ENCODE measurements at regions not wholly inside any gene's neighbourhood (a gene's known extent, or its start where the extent isn't known, plus 50 kb on each side); places are given as distances from the start of the nearest gene placed in this dataset.

DNA sequence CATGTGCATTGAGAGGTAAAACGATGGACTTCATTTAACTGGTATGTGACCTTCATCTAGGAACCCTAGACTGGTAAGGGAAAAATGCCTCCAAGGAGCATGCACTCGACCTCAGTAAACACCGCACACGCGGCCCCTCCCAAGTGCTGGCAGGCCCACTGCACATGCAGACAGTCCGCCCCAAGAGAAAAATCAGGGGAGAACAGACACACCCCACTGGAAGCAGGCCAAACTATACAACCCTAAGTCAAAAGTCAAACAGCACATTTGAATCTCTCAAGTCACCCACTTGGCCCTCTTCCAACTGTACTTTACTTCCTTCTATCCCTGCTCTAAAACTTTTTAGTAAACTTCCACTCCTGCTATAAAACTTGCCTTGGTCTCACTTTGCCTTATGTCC is 250.1 kb upstream of the HES1 start:
- TF ChIP-seq, protein P1, sequence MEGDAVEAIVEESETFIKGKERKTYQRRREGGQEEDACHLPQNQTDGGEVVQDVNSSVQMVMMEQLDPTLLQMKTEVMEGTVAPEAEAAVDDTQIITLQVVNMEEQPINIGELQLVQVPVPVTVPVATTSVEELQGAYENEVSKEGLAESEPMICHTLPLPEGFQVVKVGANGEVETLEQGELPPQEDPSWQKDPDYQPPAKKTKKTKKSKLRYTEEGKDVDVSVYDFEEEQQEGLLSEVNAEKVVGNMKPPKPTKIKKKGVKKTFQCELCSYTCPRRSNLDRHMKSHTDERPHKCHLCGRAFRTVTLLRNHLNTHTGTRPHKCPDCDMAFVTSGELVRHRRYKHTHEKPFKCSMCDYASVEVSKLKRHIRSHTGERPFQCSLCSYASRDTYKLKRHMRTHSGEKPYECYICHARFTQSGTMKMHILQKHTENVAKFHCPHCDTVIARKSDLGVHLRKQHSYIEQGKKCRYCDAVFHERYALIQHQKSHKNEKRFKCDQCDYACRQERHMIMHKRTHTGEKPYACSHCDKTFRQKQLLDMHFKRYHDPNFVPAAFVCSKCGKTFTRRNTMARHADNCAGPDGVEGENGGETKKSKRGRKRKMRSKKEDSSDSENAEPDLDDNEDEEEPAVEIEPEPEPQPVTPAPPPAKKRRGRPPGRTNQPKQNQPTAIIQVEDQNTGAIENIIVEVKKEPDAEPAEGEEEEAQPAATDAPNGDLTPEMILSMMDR (IDR thresholded peaks at IDR 0.05): no peak
- peaks cover 23% of the 10 kb centered on the region for H3K27me3 Mint-ChIP-seq (ENCODE audit: low read depth, poor library complexity)
- peaks cover 12% of the 10 kb centered on the region for H3K9me3 Mint-ChIP-seq
- H3K4me1 Mint-ChIP-seq: peaks cover 44% of the 10 kb centered on the region
- DNase-seq: no peak
- H3K27ac Mint-ChIP-seq: no peak overlapping the region
- H3K36me3 Mint-ChIP-seq (ENCODE audit: low read depth): peaks cover 8% of the 10 kb centered on the region
- H3K4me3 Mint-ChIP-seq: no peak overlapping the region

DNA sequence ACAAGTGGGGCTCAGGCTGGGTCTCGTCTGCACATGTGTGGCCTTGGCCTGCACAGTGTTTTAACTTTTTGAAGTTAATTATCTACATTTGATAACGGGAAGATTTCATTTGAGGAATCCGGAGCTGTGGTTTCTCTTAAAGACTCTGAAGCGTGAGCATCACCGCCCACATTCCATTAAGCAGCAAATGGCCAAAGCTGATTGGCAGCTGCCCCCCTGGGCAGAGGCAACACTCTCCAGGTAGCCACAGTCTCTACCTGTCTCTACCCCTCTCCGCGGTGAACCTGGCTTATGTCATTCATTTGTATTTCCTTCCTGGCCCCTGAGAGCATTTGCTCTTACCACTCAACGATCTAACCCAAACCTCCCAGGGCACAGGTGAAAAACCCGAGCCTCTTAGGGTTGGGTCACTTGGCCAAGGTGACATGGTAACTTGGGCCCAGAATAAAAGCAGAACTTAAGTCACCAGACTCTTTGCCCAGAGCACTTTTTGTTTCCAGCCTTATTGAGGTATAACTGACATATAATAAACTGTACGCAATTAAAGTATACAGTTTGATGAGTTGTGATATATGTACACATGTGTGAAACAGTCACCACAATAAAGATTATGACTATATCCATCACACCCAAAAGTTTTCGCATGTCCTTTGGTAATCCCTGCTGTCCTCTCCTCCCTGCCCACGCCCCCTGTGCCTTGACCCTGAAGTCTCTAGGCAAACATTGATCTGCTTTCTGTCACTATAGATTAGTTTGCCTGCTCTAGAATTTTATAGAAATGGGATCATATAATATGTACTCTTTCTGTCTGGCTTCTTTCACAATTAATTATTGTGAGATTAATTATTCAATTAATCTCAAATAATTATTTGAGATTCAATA is 245.7 kb upstream of the HES1 start:
- Mint-ChIP-seq H3K4me1 (peaks cover 43% of the 10 kb centered on the region), H3K9me3 (peaks cover 16% of the 10 kb centered on the region), H3K36me3 (ENCODE audit: low read depth) (peaks cover 8% of the 10 kb centered on the region), H3K27me3 (ENCODE audit: low read depth, poor library complexity) (peaks cover 18% of the 10 kb centered on the region), H3K4me3 (no peak overlapping the region), H3K27ac (no peak overlapping the region)
- no peak for DNase-seq
- TF ChIP-seq, protein P1 (IDR thresholded peaks at IDR 0.05): no peak

DNA sequence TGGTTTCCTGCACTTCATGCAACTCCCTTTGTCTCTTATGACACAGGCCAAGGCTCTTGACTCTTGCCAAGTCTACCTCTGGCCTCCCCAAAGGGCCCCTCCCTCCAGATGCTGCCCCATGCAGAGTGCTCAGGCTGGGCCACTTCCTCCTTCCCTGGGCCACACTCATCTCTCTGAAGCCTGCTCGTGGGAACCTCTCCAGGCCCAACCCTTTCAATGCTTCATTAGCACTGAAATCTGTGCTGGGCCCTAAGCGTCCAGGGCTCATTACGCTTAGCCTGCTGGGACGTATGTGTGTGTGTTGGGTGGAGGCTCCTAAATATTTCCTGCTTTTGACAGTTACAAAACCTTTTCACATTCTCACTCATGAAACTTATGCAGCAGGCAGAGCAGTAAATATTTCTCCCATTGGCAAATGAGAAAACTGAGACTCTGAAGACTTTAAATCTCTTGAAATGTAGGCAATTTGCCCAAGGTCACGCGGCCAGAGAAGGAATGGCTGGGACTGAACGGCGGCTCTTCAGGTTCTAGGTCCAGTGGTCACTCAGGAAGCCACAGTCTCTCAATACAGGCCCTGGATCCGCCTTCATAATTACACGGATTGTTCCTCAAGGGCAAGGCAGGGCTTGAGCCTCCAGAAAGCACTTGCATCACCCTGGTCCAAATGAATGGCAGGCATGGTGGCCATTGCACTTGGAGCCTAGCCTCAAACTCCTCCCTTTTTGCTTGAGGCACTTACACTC is 241.7 kb upstream of the HES1 start:
- Mint-ChIP-seq H3K36me3 (ENCODE audit: low read depth) (no peaks in the 10 kb centered on the region), H3K27ac (peak overlapping the region; percentile 79), H3K4me3 (no peak overlapping the region), H3K9me3 (peaks cover 4% of the 10 kb centered on the region), H3K27me3 (ENCODE audit: low read depth, poor library complexity) (peaks cover 20% of the 10 kb centered on the region), H3K4me1 (peaks cover 68% of the 10 kb centered on the region)
- TF ChIP-seq, protein P1 (IDR thresholded peaks at IDR 0.05): no peak
- no peak for DNase-seq

DNA sequence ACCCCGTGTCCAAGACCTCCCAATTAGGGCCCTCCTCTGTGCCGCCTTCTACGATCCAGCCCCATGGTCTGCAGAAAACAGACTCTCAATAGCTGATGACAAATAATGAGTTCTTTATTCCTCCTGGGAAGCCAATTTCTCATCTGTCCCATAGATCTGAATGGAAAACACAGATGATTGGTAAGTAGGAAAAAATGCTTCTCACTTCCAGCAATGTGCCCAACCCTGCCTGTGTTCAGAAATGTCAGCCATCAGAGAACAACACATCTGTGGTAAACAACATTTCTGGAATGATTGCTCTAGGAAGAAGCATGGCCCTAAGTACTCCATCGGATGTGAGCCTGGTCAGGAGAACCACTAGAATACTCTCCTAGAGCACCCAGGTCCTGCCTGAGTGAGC is 240.5 kb upstream of the HES1 start:
- Mint-ChIP-seq H3K36me3 (ENCODE audit: low read depth) (no peaks in the 10 kb centered on the region), H3K9me3 (peaks cover 8% of the 10 kb centered on the region), H3K4me1 (peaks cover 75% of the 10 kb centered on the region), H3K4me3 (no peak overlapping the region), H3K27me3 (ENCODE audit: low read depth, poor library complexity) (peaks cover 20% of the 10 kb centered on the region), H3K27ac (no peak overlapping the region)
- TF ChIP-seq, protein P1 (IDR thresholded peaks at IDR 0.05): no peak
- DNase-seq: no peak

DNA sequence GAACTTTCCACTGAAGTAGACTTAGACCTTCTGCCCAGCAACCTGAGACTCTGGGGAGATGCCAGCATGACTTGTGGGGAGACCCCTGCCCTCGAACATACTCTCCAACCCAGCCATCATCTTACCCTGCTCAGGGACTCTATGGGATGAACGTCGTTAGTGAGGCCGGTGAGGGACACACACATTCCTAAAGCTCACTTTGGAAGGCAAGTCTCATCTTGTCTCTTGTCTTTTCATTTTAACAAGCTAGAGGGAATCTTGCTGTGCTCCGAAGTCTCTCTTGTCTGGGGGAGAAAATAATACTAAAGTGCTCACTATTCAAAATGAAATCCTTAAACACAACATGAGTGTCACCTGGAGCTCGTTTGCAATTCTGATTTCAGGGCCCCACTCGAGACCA is 239.5 kb upstream of the HES1 start:
- no peak overlapping the region for H3K27ac Mint-ChIP-seq
- peaks cover 80% of the 10 kb centered on the region for H3K4me1 Mint-ChIP-seq

More for the DNA sequence above, 239.5 kb upstream of the HES1 start:
- no peak for DNase-seq
- peaks cover 19% of the 10 kb centered on the region for H3K27me3 Mint-ChIP-seq (ENCODE audit: low read depth, poor library complexity)
- peaks cover 14% of the 10 kb centered on the region for H3K9me3 Mint-ChIP-seq
- H3K4me3 Mint-ChIP-seq: no peak overlapping the region
- no peaks in the 10 kb centered on the region for H3K36me3 Mint-ChIP-seq (ENCODE audit: low read depth)
- TF ChIP-seq, protein P1 (IDR thresholded peaks at IDR 0.05): no peak

All from nephron progenitor cell (in vitro differentiated cells).